T-helper 1 cell (primary cell): ENCODE measurements at regions not wholly inside any gene's neighbourhood (a gene's known extent, or its start where the extent isn't known, plus 50 kb on each side); places are given as distances from the start of the nearest gene placed in this dataset.

ENCODE experiments used
- DNase-seq, 5 donors: peaks; one replicate each; pipeline ENCODE4 v3.0.0-alpha.2; 2012 to 2020

GRCh38 chr1:87196110-87196827, 132.4 kb upstream of the LMO4 start:
- DNase-seq = no peak

DNA sequence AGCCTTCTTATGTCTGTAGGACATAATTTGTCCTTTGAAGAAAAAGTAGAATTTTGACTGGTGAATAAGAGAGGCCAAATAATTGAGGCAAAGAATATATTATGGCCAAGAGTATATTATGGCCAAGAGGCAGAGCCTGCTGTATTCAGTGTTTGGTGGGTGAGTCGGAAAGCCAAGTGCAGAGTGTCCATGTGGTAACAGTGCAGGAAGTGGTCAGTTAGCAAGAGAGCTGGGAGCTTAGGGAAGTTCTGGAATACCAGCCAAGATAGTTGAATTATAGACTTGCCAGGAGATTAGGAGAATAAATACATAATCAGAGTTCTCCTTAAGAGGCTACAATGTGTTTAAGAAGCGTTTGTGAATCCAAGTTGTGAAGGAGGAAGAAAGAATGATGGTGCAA, 131.5 kb upstream of the LMO4 start:
- DNase-seq = no peak

- DNase-seq = no peak
These were observed 131.0 kb upstream of the LMO4 start for GRCh38 chr1:87197641-87198040.

DNA sequence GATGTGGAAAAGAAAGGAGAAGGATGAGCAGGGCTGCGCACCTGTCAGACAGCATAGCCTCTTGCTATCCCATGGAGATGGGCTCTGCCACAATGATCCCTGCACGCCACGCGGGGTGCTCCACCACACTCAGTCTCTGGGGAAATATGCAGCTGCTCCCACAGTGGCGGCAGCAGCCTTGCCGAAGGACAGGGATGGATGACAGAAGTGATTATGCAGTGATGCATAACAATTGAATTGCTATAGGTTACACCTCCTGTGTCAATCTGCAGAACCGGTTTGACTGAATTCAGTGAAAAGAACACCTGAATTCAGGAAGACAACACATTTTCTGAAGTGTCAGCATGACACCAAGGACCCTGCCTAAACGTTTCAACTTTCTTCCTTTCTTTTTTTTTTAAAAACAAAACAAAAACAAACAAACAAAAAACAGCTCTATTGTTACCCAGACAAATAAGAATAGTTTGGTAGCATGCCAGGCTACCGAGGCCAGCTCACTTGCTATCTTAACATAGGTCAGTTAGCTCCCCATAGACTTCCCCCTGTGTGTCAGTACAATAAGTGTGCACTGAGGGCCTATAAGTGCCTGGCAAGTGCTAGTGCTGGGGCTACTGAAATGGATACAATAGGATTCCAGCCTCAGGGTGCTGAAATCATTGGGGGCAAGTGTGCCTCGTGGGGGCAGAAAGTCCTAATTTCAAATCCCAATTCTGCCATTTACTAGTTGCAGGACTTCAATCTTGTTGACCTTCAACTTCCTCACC, 127.6 kb upstream of the LMO4 start:
- DNase-seq = no peak

- no peak for DNase-seq
These were observed 126.9 kb upstream of the LMO4 start for GRCh38 chr1:87201768-87202167.

DNA sequence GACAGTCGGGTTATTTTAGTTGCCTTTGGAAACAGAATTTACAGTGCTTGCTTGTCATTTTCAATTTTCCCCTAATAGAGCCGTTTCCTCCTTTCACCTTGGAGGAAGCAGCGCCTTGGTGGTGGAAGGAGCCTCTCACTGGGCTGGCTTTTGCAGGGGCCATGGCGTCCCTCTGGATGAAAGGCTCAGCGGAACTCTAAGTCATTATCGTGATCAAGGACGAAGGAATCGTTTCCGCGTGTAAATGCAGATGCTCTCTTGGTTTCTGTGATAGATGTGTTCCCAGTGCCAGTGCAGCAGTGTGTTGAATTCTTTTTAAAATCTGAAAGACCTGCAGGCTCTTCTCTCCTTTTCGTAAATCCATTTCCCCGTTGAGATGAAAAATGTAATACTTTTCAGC, 126.2 kb upstream of the LMO4 start:
- DNase-seq = no peak

DNA sequence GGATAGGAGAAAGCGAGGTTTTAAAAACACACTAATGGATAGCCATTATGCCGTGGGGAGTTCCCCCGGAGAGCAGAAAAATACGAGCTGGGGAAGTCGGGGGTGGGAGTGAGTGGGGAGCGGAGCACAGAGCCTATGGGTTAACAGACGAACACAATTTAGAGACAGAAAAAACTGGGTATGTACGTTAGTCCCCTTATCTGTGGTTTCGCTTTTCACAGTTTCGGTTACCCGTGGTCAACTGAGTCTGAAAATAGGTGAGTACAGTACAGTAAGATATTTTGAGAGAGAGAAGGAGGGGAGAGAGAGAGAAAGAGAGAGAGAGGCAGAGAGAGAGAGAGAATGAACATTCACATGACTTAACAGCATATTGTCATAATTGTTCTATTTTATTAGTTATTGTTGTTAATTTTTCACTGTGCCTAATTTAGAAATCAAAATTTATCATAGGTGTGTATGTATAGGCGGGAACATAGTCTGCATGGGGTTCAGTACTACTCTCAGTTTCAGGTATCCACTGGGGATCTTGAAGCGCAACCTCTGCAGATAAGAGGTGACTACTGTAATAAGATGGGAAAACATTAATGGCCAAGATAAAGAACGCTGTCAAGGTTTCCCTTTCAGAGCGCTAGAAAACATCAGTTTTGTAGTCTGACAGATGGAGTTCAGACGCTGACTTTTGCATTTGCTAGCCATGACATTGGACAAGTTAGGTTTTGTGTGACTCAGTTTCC, 125.6 kb upstream of the LMO4 start:
- DNase-seq = no peak

GRCh38 chr1:87203904-87204303, 124.8 kb upstream of the LMO4 start:
- DNase-seq = no peak

DNA sequence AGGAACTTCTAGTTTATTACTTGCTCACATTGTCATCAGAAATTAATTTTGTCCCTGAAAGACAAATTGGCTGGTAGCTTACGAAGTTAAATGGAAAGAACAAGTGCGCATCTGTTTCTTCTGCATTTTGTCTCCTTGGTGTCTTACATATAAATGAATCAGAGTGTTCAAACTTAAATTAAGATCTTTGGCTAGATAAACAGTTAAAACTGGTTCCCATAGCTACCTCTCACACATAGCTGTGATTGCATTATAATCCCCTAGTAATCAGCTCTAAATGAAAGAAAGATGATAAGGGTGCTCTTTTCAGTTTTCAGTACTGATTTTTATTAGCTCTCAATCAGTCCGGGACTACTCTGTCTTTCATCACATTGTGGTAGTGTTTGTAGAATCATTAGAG, 124.2 kb upstream of the LMO4 start:
- no peak for DNase-seq

GRCh38 chr1:87204921-87205320, 123.8 kb upstream of the LMO4 start:
- DNase-seq = no peak

DNA sequence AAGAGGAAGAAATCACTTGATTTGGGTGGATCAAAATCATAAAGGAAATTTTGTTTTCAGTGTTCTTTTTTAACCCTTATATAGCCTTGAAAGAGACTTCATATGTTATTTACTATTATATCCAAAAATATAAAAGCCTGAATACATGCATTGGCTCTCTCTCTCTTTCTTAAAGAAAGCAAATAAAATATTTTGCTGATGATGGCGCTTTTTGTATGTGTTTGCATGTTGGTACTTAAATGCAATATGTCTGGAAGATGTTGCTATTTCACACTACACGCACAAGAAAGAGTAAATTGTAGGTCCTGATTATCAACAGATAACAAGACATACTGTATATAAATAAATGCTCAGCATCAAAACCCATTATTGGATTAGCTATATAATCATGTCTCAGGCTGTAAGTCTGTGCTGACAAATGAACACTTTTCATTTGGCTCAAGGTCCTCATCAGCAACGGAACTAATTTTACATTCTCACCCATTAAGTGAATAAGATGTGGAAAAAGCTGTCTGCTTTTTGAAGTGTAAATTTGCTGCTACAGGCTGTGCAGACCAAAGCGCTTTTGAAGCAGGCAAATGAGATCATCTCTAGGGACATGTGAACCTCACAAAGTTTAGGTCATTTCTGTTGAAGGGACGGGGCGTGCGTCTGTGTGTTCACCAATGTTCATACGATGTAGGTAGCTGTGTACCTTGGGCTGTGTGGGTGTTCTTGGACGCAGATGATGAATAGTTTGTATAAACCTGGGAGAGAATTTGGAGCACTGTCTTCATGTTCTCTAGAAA, 122.4 kb upstream of the LMO4 start:
- no peak for DNase-seq

GRCh38 chr1:87208080-87208479, 120.6 kb upstream of the LMO4 start:
- no peak for DNase-seq

- DNase-seq = no peak
These were observed 119.7 kb upstream of the LMO4 start for GRCh38 chr1:87208931-87209330.

GRCh38 chr1:87210151-87210550, 118.5 kb upstream of the LMO4 start:
- no peak for DNase-seq

GRCh38 chr1:87212431-87213134, 116.1 kb upstream of the LMO4 start:
- no peak for DNase-seq

GRCh38 chr1:87213135-87213515, 115.6 kb upstream of the LMO4 start:
- DNase-seq = no peak

DNA sequence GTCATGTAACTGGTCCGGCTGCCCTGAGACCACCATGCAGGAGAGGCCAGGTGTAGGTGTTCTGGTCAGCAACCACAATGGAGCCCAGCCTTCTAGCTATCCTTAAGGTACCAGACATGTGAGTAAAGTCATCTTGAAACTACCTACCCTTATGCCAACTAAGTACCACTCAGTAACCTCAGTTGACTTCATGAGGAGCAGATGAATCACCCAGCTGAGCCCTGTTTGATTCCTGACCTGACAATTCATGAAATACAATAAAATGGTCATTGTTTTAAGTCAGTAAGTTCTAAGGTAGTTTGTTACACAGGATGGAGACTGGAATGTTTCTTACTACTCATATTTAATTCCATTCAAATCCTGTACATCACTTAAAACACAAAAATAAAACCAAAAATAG, 113.1 kb upstream of the LMO4 start:
- no peak for DNase-seq

DNA sequence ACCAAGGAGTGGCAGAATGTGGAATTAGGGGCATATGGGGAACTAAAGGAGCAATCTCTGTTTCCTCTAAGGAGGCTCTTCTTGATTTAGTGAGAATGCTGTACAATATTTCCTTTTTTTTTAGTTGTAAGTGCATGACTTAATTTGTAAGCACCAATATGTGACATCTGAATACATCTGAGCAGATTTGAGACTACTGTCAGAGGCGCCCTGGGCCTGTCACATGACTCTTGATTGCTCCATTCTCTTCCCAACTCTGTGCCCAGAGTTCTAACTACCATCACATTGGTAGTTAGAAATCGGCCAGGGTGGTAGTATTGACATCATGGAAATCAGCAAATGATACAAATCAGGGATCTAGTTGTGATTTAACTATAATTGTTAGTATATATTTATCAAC, 110.1 kb upstream of the LMO4 start:
- no peak for DNase-seq

DNA sequence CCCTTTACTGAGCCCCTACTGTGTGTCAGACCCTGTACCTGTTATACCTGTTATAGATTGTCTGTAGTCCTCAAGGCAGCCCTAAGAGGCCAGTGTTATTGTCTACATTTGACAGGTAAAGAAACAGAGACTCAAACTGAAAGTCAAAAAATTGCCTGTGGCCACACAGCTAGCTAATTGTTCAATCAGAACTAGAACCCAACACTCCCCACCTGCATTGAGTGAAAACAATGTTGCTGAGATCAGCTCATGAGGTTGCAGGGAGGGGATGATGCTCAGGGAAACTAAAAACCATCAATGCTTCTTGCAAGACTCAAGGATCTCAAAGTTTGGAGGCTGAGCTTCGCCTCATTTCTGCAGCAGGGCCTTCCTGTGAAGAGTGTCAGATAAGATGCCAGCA, 109.5 kb upstream of the LMO4 start:
- DNase-seq = no peak

GRCh38 chr1:87219626-87220025, 109.1 kb upstream of the LMO4 start:
- no peak for DNase-seq

DNA sequence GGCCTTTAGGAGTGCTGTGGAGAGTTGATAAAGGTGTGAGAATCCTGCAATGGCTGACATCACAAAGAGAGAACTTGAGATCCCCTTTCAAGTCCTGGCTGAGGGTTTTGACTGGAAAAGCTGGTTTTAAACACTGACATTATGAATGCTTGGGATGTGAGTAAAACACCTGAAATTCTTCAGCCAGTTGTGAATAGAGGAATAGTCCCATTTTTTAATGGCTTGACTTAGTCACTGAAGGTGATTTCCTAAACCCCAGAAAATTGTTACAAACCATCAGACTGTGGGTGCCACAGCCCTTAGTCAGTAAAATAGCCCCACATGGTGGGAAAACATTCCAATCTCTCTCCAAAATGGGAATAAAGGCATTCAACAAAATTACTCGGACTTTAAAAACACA, 107.7 kb upstream of the LMO4 start:
- no peak for DNase-seq

GRCh38 chr1:87224201-87224600, 104.5 kb upstream of the LMO4 start:
- DNase-seq = peak in 1 of 5 donors; percentile 16
